ENCODE measurements at regions not wholly inside any gene's neighbourhood (a gene's known extent, or its start where the extent isn't known, plus 50 kb on each side); places are given as distances from the start of the nearest gene placed in this dataset.

GRCh38 chr11:116115801-116116200 is 611.6 kb upstream of the CADM1 start:
- TF ChIP-seq NR3C1 (IDR thresholded peaks at IDR 0.05) (no peak), BHLHE40 (IDR thresholded peaks at IDR 0.05; ENCODE audit: low read depth, low read length) (no peak), NFE2L2 (conservative IDR thresholded peaks at IDR 0.05; ENCODE audit: low read length) (no peak), HES2 (IDR thresholded peaks at IDR 0.05) (no peak), NPAS2 (CRISPR knock-in tag; IDR thresholded peaks at IDR 0.05; ENCODE audit: borderline replicate concordance) (no peak), ZNF302 (CRISPR knock-in tag; IDR thresholded peaks at IDR 0.05) (no peak), HOXB5 (CRISPR knock-in tag; IDR thresholded peaks at IDR 0.05) (no peak), GATA3 (IDR thresholded peaks at IDR 0.05; ENCODE audit: borderline replicate concordance) (no peak), MYC (IDR thresholded peaks at IDR 0.05; ENCODE audit: borderline replicate concordance, low read length) (no peak), PHF8 (IDR thresholded peaks at IDR 0.05; ENCODE audit: borderline replicate concordance, low read depth) (no peak), CBX8 (IDR thresholded peaks at IDR 0.05) (no peak), JUN (IDR thresholded peaks at IDR 0.05) (no peak), HDAC2 (IDR thresholded peaks at IDR 0.05) (no peak), ZC3H11A (IDR thresholded peaks at IDR 0.05) (no peak), RNF2 (IDR thresholded peaks at IDR 0.05; ENCODE audit: borderline replicate concordance, low read depth) (no peak), POLR2A (IDR thresholded peaks at IDR 0.05; ENCODE audit: low read length) (no peak), FOXS1 (CRISPR knock-in tag; IDR thresholded peaks at IDR 0.05) (no peak), ZFP36 (IDR thresholded peaks at IDR 0.05; ENCODE audit: borderline replicate concordance, partially characterized antibody) (no peak)
- no peak overlapping the region for H3K4me3 ChIP-seq

GRCh38 chr11:116114198-116114651 is 610.0 kb upstream of the CADM1 start:
- no peak for FAIRE-seq
- Histone ChIP-seq H3K27ac (no peak overlapping the region), H3K9me3 (no peaks in the 10 kb centered on the region), H3K4me3 (no peak overlapping the region), H3K4me1 (no peaks in the 10 kb centered on the region), H3K4me2 (no peak overlapping the region)
- POLR2A ChIA-PET, result no interaction called here
- WGBS (ENCODE audit: missing lambda C conversion rate), result 33% methylated on average over 8 of the region's 8 CpGs
- TF ChIP-seq RNF2 (IDR thresholded peaks at IDR 0.05; ENCODE audit: borderline replicate concordance, low read depth) (no peak), ZNF302 (CRISPR knock-in tag; IDR thresholded peaks at IDR 0.05) (no peak), GATA3 (IDR thresholded peaks at IDR 0.05; ENCODE audit: borderline replicate concordance) (no peak)
- CTCF ChIA-PET, result no interaction called here
- ATAC-seq, result no peak
- no peak for DNase-seq (ENCODE audit: low read depth in 1 of 2, low spot score in 1 of 2)

More at GRCh38 chr11:116115801-116116200, 611.6 kb upstream of the CADM1 start:
- no peak overlapping the region for H3K4me2 ChIP-seq
- WGBS (ENCODE audit: missing lambda C conversion rate), result 0% methylated on average over 1 of the region's 1 CpG
- ChIA-PET CTCF (no interaction called here), POLR2A (no interaction called here)
- FAIRE-seq (no peak), ATAC-seq (no peak), DNase-seq (ENCODE audit: low read depth in 1 of 2, low spot score in 1 of 2) (no peak)
- no peaks in the 10 kb centered on the region for H3K9me3 ChIP-seq
- H3K4me1 ChIP-seq, result no peaks in the 10 kb centered on the region
- H3K27ac ChIP-seq, result no peak overlapping the region

DNA sequence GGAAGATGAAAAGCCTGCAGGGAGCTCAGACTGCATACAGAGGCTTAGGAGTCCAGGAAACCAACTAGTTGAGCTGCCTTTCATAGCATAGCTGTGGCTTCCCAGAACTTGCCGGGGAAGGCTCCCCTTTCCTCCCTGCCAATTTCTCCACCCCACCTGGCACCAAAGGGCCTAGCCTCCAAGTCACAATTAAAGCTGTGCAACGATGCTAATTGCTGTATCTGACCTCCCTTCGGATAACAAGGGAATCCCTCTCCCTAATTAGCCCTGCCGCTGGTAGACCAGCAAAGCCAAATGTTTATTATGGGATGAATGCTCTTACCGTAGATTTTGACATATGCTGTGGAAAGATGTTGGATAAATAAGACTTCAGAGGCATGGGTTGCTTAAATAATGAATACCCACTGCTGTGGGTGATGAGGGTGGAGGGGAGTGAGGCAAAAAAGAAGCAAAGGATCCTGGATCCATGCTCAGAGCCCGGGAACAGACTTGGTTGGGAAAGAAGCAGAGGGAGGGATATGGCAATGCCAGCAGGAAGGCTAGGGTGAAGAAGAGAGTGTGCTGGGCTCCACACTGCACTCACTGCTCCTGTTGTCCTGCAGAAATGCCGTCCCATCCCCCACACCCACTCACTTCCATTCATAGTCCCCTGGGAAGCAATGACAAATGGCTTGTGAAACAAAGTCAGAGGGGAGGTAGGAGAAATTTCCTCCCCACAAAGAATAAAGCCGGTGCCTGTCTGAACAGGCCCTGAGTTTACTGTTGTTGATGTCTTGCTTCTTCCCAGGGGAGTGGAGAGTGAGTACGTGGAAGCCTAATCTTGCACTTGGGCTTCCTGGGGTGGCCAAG is 608.1 kb upstream of the CADM1 start:
- CTCF ChIA-PET, result interaction anchor here (0.8 kb wide), 1 partner anchor 113 kb away, joined by 3 read pairs; no protein-coding TSS in a partner anchor
- 21% methylated on average over 9 of the region's 9 CpGs for WGBS (ENCODE audit: missing lambda C conversion rate)
- no peak overlapping the region for H3K4me2 ChIP-seq
- H3K9me3 ChIP-seq, result no peaks in the 10 kb centered on the region
- DNase-seq (ENCODE audit: low read depth in 1 of 2, low spot score in 1 of 2) (no peak), ATAC-seq (no peak), FAIRE-seq (no peak)
- H3K4me1 ChIP-seq, result no peaks in the 10 kb centered on the region
- H3K27ac ChIP-seq, result no peak overlapping the region
- POLR2A ChIA-PET, result no interaction called here
- no peak overlapping the region for H3K4me3 ChIP-seq
- TF ChIP-seq BHLHE40 (IDR thresholded peaks at IDR 0.05; ENCODE audit: low read depth, low read length) (no peak), CBX2 (IDR thresholded peaks at IDR 0.05; ENCODE audit: borderline replicate concordance, low read depth) (no peak), RFX5 (IDR thresholded peaks at IDR 0.05) (no peak), NR3C1 (IDR thresholded peaks at IDR 0.05) (no peak), ZFP36 (IDR thresholded peaks at IDR 0.05; ENCODE audit: borderline replicate concordance, partially characterized antibody) (no peak), ATOH8 (CRISPR knock-in tag; IDR thresholded peaks at IDR 0.05; ENCODE audit: low read depth) (no peak), TP53 (CRISPR knock-in tag; IDR thresholded peaks at IDR 0.05) (no peak), JUNB (IDR thresholded peaks at IDR 0.05) (no peak)
